Duodenal mucosa (tissue), 2 donors: ENCODE measurements at regions not wholly inside any gene's neighbourhood (a gene's known extent, or its start where the extent isn't known, plus 50 kb on each side); places are given as distances from the start of the nearest gene placed in this dataset.

Experiments used
- H3K27ac ChIP-seq: one replicate; pipeline ENCODE4 v1.7.0; 2013; ENCODE audit warnings: low read depth, low read length
- H3K27me3 ChIP-seq, 2 donors: one replicate each; pipeline ENCODE4 v1.7.0; 2013; ENCODE audit warnings: low read length in 2 of 2, control low read depth in 1 of 2; ENCODE audit not compliant: insufficient read depth in 2 of 2, control insufficient read depth in 1 of 2
- H3K36me3 ChIP-seq, 2 donors: one replicate each; pipeline ENCODE4 v1.7.0; 2013; ENCODE audit warnings: low read length in 2 of 2, control low read depth in 1 of 2; ENCODE audit not compliant: insufficient read depth in 2 of 2, control insufficient read depth in 1 of 2
- H3K4me1 ChIP-seq, 2 donors: one replicate each; pipeline ENCODE4 v1.7.0; 2013; ENCODE audit warnings: low read length in 2 of 2, control low read depth in 1 of 2; ENCODE audit not compliant: insufficient read depth in 2 of 2, control insufficient read depth in 1 of 2
- H3K4me3 ChIP-seq, 2 donors: one replicate each; pipeline ENCODE4 v1.7.0; 2013; ENCODE audit warnings: low read length in 2 of 2, low read depth in 1 of 2
- H3K9ac ChIP-seq, 2 donors: one replicate each; pipeline ENCODE4 v1.7.0; 2013; ENCODE audit warnings: low read length in 2 of 2, low read depth in 1 of 2
- H3K9me3 ChIP-seq, 2 donors: one replicate each; pipeline ENCODE4 v1.7.0; 2013; ENCODE audit warnings: low read length in 2 of 2, control low read depth in 1 of 2; ENCODE audit not compliant: control insufficient read depth in 1 of 2

DNA sequence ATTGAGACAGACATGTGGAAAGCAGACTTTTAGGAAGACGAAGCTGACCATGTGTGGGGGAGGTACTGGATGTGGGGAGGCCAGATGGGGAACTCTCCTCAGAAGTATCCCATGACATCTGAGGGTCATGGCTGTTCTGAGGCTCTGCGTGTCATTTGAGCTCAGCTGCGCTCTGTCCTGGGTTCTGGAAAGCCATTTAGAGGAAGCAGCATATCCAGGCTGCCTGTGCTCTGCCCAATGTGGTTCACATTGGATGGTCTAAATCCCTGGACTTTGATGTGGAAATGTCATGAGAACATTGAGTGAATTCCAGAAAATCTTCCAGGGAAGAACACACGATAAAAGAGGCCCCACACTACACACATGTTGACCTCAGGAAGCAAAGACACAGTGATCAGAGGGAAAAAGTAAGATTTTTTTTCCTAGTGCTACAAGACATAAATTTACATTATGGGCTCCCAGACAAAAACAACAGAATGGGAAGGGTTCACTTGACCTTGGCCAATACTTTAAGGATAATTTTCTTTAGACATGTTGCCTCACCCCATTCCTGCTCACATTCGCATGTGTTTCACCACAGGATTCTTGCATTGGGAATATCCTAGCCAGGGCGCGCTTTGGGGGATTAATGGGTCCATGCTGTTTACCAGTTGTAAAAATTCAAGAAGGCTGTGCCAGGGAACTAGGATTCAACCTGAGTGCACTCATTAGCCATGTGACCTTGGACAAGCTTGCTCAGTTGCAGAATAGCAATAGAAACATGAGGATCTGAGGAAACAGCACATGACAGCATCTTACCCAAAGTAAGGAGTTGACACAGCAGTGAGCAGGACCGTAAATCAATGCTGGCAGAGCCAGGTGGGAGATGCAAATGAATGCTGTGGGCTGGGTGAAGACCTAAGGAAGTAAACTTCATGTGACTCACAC lies 73.2 kb upstream of the C1QTNF7 start:
- no peak overlapping the region for H3K9ac ChIP-seq
- H3K4me1 ChIP-seq = no peaks in the 10 kb centered on the region
- H3K36me3 ChIP-seq = no peaks in the 10 kb centered on the region
- H3K9me3 ChIP-seq = no peaks in the 10 kb centered on the region
- H3K4me3 ChIP-seq = no peak overlapping the region
- no peaks in the 10 kb centered on the region for H3K27me3 ChIP-seq
- no peak overlapping the region for H3K27ac ChIP-seq

DNA sequence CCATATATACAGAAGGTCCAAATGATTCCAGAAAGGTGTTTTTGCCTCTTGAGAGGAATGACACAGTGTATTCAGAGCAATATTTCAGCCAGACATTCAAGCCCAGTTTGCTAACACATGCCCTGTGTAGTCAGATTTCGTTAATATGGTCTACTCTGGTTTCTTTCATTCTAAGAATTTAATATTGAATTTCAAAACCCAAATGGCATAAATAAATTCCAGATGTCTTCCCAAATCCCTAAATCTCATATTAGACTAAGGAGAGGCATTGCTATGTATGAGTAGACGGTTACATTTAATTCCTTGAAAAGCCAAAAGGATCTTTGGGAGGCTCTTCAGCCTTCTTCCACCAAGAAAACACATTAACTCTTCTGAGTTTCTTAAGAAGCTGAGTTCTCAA lies 66.3 kb upstream of the C1QTNF7 start:
- no peaks in the 10 kb centered on the region for H3K4me1 ChIP-seq
- H3K9ac ChIP-seq = no peak overlapping the region
- no peak overlapping the region for H3K4me3 ChIP-seq
- no peaks in the 10 kb centered on the region for H3K36me3 ChIP-seq
- no peak overlapping the region for H3K27ac ChIP-seq
- H3K27me3 ChIP-seq = no peaks in the 10 kb centered on the region
- H3K9me3 ChIP-seq = no peaks in the 10 kb centered on the region

DNA sequence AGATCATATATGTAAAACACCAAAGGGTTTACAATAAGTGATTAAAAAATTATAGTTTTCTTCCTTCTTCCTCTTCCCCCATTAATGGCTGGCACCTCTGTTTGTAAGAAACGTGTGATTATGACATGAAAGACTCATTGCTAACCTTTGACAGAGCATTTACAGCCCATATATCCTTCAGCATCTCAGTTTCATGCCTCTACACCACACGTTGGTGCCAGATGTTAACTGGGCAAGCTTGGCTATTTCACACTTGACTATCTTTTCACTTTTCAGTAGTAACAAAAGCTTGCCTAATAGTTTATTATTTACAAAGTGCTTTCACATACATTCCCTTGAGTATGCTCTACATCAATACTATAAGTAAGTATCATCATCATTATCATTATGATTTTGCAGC lies 65.3 kb upstream of the C1QTNF7 start:
- no peaks in the 10 kb centered on the region for H3K36me3 ChIP-seq
- H3K27me3 ChIP-seq = no peaks in the 10 kb centered on the region
- H3K9ac ChIP-seq = no peak overlapping the region
- no peak overlapping the region for H3K27ac ChIP-seq
- no peak overlapping the region for H3K4me3 ChIP-seq
- no peaks in the 10 kb centered on the region for H3K4me1 ChIP-seq
- no peaks in the 10 kb centered on the region for H3K9me3 ChIP-seq

DNA sequence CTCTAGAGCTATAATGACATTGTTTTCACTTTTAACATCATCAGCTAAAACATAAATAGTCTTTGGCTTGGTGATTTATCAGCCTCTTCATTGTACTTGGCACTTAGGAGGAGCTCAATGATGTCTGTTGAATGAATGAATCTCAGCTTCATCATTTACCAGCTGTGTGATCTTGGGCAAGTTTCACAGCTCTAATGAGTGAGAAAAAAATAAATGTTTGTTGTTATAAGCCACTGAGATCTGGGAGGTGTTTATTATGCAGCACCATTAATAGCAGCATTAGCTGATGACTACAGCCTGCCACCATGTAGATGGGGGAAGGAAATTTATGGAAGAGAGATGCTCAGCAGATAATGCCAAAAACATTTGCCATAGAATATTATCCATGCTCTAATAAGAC lies 63.6 kb upstream of the C1QTNF7 start:
- Histone ChIP-seq H3K9me3 (no peaks in the 10 kb centered on the region), H3K36me3 (no peaks in the 10 kb centered on the region), H3K27ac (no peak overlapping the region), H3K27me3 (no peaks in the 10 kb centered on the region), H3K4me1 (no peaks in the 10 kb centered on the region), H3K4me3 (no peak overlapping the region), H3K9ac (no peak overlapping the region)

DNA sequence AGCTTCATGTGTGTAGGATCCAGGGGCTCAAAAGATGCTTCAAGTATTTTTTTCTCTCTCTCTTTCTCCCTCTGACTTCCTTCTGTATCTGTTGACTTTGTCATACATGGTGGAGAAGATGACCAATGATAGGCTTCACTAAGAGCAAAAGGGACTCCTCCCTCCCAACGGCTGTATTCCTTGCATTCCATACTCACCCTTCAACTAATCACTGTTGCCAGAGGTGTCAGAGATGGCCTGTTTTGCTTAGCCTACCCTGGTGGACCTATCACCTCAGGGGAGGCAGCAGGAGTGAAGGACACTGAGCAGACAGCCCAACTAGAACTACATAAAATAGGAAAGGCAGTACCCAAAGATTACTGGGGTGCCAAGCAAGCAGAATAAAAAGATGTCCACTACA lies 62.2 kb upstream of the C1QTNF7 start:
- no peaks in the 10 kb centered on the region for H3K4me1 ChIP-seq
- no peaks in the 10 kb centered on the region for H3K9me3 ChIP-seq
- H3K9ac ChIP-seq = no peak overlapping the region
- no peaks in the 10 kb centered on the region for H3K27me3 ChIP-seq
- no peak overlapping the region for H3K4me3 ChIP-seq
- H3K27ac ChIP-seq = no peak overlapping the region
- H3K36me3 ChIP-seq = no peaks in the 10 kb centered on the region

DNA sequence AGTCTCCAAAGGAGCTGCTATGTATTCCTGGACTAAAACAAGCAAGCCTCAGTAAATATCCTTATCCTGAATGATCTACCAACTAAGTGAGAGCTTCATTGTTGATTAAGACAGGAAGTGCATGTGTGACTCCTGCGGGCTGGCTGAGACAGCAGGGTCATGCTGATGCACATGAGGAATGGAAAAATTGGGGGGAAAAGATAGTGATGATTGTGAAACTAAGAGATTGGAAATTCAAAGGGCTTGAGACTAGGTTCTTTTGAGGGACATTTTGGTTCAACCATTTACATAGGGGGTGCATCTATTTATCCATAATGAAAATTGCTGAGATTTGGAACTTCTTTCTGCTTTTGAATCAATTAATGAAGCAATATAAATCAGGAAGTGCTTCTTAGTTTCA lies 61.1 kb upstream of the C1QTNF7 start:
- H3K27me3 ChIP-seq = no peaks in the 10 kb centered on the region
- no peak overlapping the region for H3K9ac ChIP-seq
- no peaks in the 10 kb centered on the region for H3K4me1 ChIP-seq
- no peaks in the 10 kb centered on the region for H3K9me3 ChIP-seq
- no peaks in the 10 kb centered on the region for H3K36me3 ChIP-seq
- no peak overlapping the region for H3K27ac ChIP-seq
- no peak overlapping the region for H3K4me3 ChIP-seq

DNA sequence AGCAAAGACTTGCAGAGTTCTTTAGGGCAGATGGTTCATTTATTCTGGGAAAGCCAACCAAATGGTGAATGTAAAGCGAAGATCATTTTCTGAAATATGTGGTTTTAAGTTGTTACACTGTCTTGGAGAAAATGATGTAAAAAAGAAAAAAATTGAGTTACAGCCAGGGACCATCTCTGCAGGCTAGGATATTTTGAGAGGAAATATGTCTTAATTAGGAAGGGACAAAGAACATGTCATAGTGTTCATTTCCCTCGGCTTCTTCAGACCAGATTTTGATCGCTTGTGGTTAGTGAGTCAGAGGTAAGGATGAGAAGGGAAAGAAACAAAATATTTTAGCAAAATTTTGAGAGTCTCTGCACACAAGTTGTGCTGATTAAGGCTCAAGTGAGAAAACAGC lies 59.0 kb upstream of the C1QTNF7 start:
- H3K27ac ChIP-seq = no peak overlapping the region
- H3K4me1 ChIP-seq = no peaks in the 10 kb centered on the region
- no peaks in the 10 kb centered on the region for H3K27me3 ChIP-seq
- no peak overlapping the region for H3K9ac ChIP-seq
- no peaks in the 10 kb centered on the region for H3K36me3 ChIP-seq
- no peaks in the 10 kb centered on the region for H3K9me3 ChIP-seq
- H3K4me3 ChIP-seq = no peak overlapping the region

DNA sequence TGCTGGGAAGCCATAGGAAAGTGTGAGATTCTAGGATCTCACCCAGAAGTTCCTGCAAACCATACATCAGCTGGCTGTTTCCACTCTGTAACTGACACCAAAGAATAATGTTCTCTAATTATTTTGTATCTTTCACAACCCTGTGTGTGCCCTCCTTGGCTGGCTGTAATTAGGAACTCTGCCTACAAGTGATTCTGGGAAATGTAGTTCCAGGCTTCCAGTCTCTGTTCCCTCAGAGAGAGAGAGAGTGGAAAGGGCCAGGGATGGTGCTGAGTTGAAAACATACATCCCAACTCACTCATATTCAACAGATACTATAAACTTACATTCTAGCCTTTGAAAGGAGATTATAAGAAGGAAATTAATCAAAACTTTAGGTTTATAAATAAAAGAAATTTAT lies 57.5 kb upstream of the C1QTNF7 start:
- Histone ChIP-seq H3K4me1 (no peaks in the 10 kb centered on the region), H3K4me3 (no peak overlapping the region), H3K36me3 (no peaks in the 10 kb centered on the region), H3K27me3 (no peaks in the 10 kb centered on the region), H3K9me3 (no peaks in the 10 kb centered on the region), H3K27ac (no peak overlapping the region), H3K9ac (no peak overlapping the region)

DNA sequence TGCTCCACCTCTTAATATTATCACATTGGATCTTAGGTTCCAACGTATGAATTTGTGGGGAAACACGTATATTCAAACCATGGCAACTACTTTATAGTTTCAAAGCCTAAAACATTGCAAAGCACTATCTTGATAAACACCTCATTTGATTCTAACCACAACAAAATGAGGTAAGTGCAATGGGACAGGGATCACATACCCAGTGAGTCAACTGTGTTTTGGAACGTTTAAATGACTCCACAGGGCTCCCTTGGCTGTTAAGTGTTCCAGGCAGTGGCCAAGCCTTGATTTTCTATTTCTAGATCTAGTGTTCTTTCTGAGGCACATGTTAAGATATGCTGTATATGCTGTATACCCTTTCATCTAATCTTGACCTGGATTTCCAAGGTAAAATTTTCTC lies 54.5 kb upstream of the C1QTNF7 start:
- no peaks in the 10 kb centered on the region for H3K36me3 ChIP-seq
- no peaks in the 10 kb centered on the region for H3K27me3 ChIP-seq
- H3K9ac ChIP-seq = no peak overlapping the region
- no peak overlapping the region for H3K4me3 ChIP-seq
- H3K9me3 ChIP-seq = no peaks in the 10 kb centered on the region
- H3K4me1 ChIP-seq = peaks cover 0 to 6% of the 10 kb centered on the region in 2 donors
- no peak overlapping the region for H3K27ac ChIP-seq

DNA sequence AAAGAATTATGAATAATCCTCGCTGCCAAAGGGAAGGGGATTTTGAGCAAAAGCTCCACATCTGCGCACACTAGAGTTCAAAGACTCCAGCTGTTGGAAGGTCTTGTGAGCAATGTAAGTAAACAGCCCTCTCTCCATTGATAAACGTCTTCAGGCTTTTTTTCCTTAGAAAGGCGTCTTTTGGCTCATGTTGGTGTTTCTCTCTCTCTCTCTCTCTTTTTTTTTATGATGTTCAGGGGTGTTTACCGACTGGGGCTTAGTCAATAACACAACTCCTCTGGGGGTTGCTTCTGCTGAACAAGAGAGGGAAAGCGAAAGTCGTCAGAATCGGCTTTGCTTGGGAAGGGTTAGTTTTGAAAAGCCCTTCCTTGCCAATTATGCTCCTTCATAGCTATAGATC lies 53.2 kb upstream of the C1QTNF7 start:
- Histone ChIP-seq H3K4me3 (peak overlapping the region in 1 of 2 donors; percentile 29), H3K27ac (no peak overlapping the region), H3K4me1 (peaks cover 0 to 6% of the 10 kb centered on the region in 2 donors), H3K9me3 (no peaks in the 10 kb centered on the region), H3K36me3 (no peaks in the 10 kb centered on the region), H3K9ac (peak overlapping the region in 1 of 2 donors; percentile 18), H3K27me3 (no peaks in the 10 kb centered on the region)
